Stimulated activated CD4-positive, alpha-beta T cell treated with anti-CD3 and anti-CD28 coated beads, Interleukin-4, amount 100 ng/mL, for 48 hours (primary cell): ENCODE measurements at regions not wholly inside any gene's neighbourhood (a gene's known extent, or its start where the extent isn't known, plus 50 kb on each side); places are given as distances from the start of the nearest gene placed in this dataset.
"Not testable (repeated sequence)": the region's sequence is repeated elsewhere in the genome, so short reads cannot be mapped to it uniquely, and the experiment has no call there.

ENCODE experiments used
- DNase-seq, 2 donors: peaks; one replicate each; pipeline ENCODE4 v3.0.0-alpha.2; 2020; ENCODE audit warnings: low read depth in 2 of 2

- no peak for DNase-seq
Observed at GRCh38 chr2:53493210-53493609, 274.4 kb upstream of the CHAC2 start.

- DNase-seq, result no peak
Observed at GRCh38 chr2:53490659-53491058, 276.9 kb upstream of the CHAC2 start.

GRCh38 chr2:53486185-53486899, 281.3 kb upstream of the CHAC2 start:
- DNase-seq, result not testable (repeated sequence)

- no peak for DNase-seq
Observed at GRCh38 chr2:53485021-53485728, 282.4 kb upstream of the CHAC2 start.

GRCh38 chr2:53484531-53484930, 283.1 kb upstream of the CHAC2 start:
- DNase-seq, result no peak

- DNase-seq, result no peak
Observed at GRCh38 chr2:53477517-53477916, 290.1 kb upstream of the CHAC2 start.

- DNase-seq, result no peak
Observed at GRCh38 chr2:53476834-53477233, 290.8 kb upstream of the CHAC2 start.

- no peak for DNase-seq
Observed at GRCh38 chr2:53475766-53476165, 291.8 kb upstream of the CHAC2 start.

GRCh38 chr2:53475321-53475720, 292.3 kb upstream of the CHAC2 start:
- DNase-seq, result no peak

- no peak for DNase-seq
Observed at GRCh38 chr2:53474914-53475313, 292.7 kb upstream of the CHAC2 start.

- DNase-seq, result no peak
Observed at GRCh38 chr2:53473775-53474311, 293.8 kb upstream of the CHAC2 start.

GRCh38 chr2:53473236-53473635, 294.4 kb upstream of the CHAC2 start:
- no peak for DNase-seq

- DNase-seq, result no peak
Observed at GRCh38 chr2:53467467-53468180, 300.0 kb upstream of the CHAC2 start.

- DNase-seq, result no peak
Observed at GRCh38 chr2:53463806-53464726, 303.5 kb upstream of the CHAC2 start.

- no peak for DNase-seq
Observed at GRCh38 chr2:53460937-53461336, 306.7 kb upstream of the CHAC2 start.

- DNase-seq, result no peak
Observed at GRCh38 chr2:53460347-53460746, 307.3 kb upstream of the CHAC2 start.

- no peak for DNase-seq
Observed at GRCh38 chr2:53455094-53455493, 312.5 kb upstream of the CHAC2 start.

GRCh38 chr2:53452957-53453748, 314.5 kb upstream of the CHAC2 start:
- DNase-seq, result no peak

GRCh38 chr2:53452400-53452799, 315.2 kb upstream of the CHAC2 start:
- no peak for DNase-seq

GRCh38 chr2:53450923-53451322, 316.7 kb upstream of the CHAC2 start:
- DNase-seq, result no peak

GRCh38 chr2:53448591-53448990, 319.0 kb upstream of the CHAC2 start:
- no peak for DNase-seq
